Spleen (tissue), 7 donors: ENCODE measurements at regions not wholly inside any gene's neighbourhood (a gene's known extent, or its start where the extent isn't known, plus 50 kb on each side); places are given as distances from the start of the nearest gene placed in this dataset.

Source experiments
- CTCF ChIP-seq, 11 experiments: fragments of 200-600 bp in 7 of 11; fragments of 450-650 bp in 4 of 11; sonication (generic) in 4 of 11; IDR thresholded peaks in 8 of 11; conservative IDR thresholded peaks in 3 of 11; 1 replicate in 7 of 11; 2 replicates in 4 of 11; pipeline versions ENCODE4 v1.4.0 to v1.8.0; 2016 to 2021; ENCODE audit warnings: antibody characterized with exemption in 11 of 11, inconsistent platforms in 4 of 11, mild to moderate bottlenecking in 1 of 11
- POLR2A ChIP-seq, 3 donors: fragments of 450-650 bp; IDR thresholded peaks; one replicate each; pipeline ENCODE4 v1.5.1; 2017; ENCODE audit warnings: antibody characterized with exemption in 3 of 3, mild to moderate bottlenecking in 1 of 3
- POLR2AphosphoS5 ChIP-seq, 3 donors: sonication (generic); formaldehyde crosslinking; IDR thresholded peaks; one replicate each; pipeline ENCODE4 v1.5.1; 2017; ENCODE audit warnings: antibody characterized with exemption in 3 of 3
- donor health status: DM: no; HTN: no; CAD: no; lungs with moderate emphysema.
- donor health status: DM: no; HTN: no; CAD: no.
- donor health status: DM: no; HTN: no; CAD: no.

DNA sequence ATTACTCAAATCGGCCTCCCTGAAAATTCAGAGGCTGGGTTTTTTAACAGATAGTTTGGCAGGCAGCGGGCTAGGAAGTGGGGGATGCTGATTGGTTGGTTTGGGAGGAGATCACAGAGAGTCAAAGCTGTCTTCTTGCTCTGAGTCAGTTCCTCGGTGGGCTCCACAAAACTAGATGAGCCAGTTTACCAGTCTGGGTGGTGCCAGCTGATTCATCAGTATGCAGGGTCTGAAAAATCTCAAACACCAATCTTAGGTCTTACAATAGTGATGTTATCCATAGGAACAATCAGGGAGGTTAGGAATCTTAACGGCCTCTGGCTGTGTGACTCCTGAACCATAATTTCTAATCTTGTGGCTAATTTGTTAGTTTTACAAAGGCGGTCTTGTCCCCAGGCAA lies 190.7 kb downstream of the C6orf118 start:
- TF ChIP-seq CTCF (IDR thresholded peaks at IDR 0.05 in 8 of 11, conservative IDR thresholded peaks at IDR 0.05 in 3 of 11) (no peak), POLR2AphosphoS5 (IDR thresholded peaks at IDR 0.05) (no peak), POLR2A (IDR thresholded peaks at IDR 0.05) (no peak)
